ENCODE measurements at regions not wholly inside any gene's neighbourhood (a gene's known extent, or its start where the extent isn't known, plus 50 kb on each side); places are given as distances from the start of the nearest gene placed in this dataset.

- no peak for DNase-seq (ENCODE audit: low spot score)
Observed at GRCh38 chr18:37805773-37806404, 240.3 kb upstream of the CELF4 start.

GRCh38 chr18:37796823-37797349 is 231.3 kb upstream of the CELF4 start:
- no peak for DNase-seq (ENCODE audit: low spot score)

- DNase-seq (ENCODE audit: low spot score) = no peak
Observed at GRCh38 chr18:37787452-37787851, 221.9 kb upstream of the CELF4 start.

GRCh38 chr18:37783771-37784170 is 218.2 kb upstream of the CELF4 start:
- DNase-seq (ENCODE audit: low spot score) = no peak

- no peak for DNase-seq (ENCODE audit: low spot score)
Observed at GRCh38 chr18:37779220-37779619, 213.6 kb upstream of the CELF4 start.

- DNase-seq (ENCODE audit: low spot score) = peak; percentile 53
Observed at GRCh38 chr18:37778417-37779165, 213.0 kb upstream of the CELF4 start.

GRCh38 chr18:37769826-37770225 is 204.2 kb upstream of the CELF4 start:
- no peak for DNase-seq (ENCODE audit: low spot score)

- no peak for DNase-seq (ENCODE audit: low spot score)
Observed at GRCh38 chr18:37764541-37765288, 199.1 kb upstream of the CELF4 start.

- DNase-seq (ENCODE audit: low spot score) = no peak
Observed at GRCh38 chr18:37762076-37762621, 196.6 kb upstream of the CELF4 start.

- DNase-seq (ENCODE audit: low spot score) = no peak
Observed at GRCh38 chr18:37754141-37754540, 188.5 kb upstream of the CELF4 start.

- no peak for DNase-seq (ENCODE audit: low spot score)
Observed at GRCh38 chr18:37742436-37742835, 176.8 kb upstream of the CELF4 start.

GRCh38 chr18:37741032-37741623 is 175.5 kb upstream of the CELF4 start:
- DNase-seq (ENCODE audit: low spot score) = no peak

- no peak for DNase-seq (ENCODE audit: low spot score)
Observed at GRCh38 chr18:37734406-37734805, 168.8 kb upstream of the CELF4 start.

- DNase-seq (ENCODE audit: low spot score) = no peak
Observed at GRCh38 chr18:37729716-37730115, 164.1 kb upstream of the CELF4 start.

GRCh38 chr18:37724206-37724605 is 158.6 kb upstream of the CELF4 start:
- DNase-seq (ENCODE audit: low spot score) = no peak

- no peak for DNase-seq (ENCODE audit: low spot score)
Observed at GRCh38 chr18:37721544-37722522, 156.2 kb upstream of the CELF4 start.

GRCh38 chr18:37720663-37721062 is 155.1 kb upstream of the CELF4 start:
- DNase-seq (ENCODE audit: low spot score) = no peak

GRCh38 chr18:37717656-37718055 is 152.1 kb upstream of the CELF4 start:
- no peak for DNase-seq (ENCODE audit: low spot score)

- no peak for DNase-seq (ENCODE audit: low spot score)
Observed at GRCh38 chr18:37717098-37717497, 151.5 kb upstream of the CELF4 start.

- DNase-seq (ENCODE audit: low spot score) = no peak
Observed at GRCh38 chr18:37716106-37716735, 150.6 kb upstream of the CELF4 start.
